ENCODE measurements at regions not wholly inside any gene's neighbourhood (a gene's known extent, or its start where the extent isn't known, plus 50 kb on each side); places are given as distances from the start of the nearest gene placed in this dataset.

DNA sequence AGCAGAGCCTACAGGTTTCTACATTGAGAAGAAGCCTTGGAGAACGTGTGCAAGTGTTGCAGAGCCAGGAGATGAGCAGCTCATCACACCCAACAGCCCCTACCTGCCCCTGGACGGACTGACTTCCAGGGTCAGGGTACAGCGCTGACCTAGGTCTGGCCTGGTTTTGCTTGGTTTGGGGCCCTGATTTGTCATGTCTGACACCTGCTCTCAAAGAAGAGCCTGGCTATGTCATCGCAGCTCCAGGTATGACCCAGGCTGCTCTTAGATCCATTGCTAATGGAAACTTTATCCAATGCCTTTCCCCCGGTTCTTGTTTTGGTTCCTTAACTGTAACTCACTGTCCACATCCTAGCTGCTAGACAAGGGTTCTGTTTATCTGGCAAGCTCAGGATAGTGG lies 149.5 kb downstream of the CXCL12 start:
- TF ChIP-seq, protein P1, sequence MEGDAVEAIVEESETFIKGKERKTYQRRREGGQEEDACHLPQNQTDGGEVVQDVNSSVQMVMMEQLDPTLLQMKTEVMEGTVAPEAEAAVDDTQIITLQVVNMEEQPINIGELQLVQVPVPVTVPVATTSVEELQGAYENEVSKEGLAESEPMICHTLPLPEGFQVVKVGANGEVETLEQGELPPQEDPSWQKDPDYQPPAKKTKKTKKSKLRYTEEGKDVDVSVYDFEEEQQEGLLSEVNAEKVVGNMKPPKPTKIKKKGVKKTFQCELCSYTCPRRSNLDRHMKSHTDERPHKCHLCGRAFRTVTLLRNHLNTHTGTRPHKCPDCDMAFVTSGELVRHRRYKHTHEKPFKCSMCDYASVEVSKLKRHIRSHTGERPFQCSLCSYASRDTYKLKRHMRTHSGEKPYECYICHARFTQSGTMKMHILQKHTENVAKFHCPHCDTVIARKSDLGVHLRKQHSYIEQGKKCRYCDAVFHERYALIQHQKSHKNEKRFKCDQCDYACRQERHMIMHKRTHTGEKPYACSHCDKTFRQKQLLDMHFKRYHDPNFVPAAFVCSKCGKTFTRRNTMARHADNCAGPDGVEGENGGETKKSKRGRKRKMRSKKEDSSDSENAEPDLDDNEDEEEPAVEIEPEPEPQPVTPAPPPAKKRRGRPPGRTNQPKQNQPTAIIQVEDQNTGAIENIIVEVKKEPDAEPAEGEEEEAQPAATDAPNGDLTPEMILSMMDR (IDR thresholded peaks at IDR 0.05; ENCODE audit: low read depth, low read length): no peak
- DNase-seq (ENCODE audit: low read depth in 2 of 2): no peak
- no peak overlapping the region for H3K4me3 ChIP-seq (replicated peaks in 1 of 2; ENCODE audit: low read depth in 2 of 2, low read length in 2 of 2)

DNA sequence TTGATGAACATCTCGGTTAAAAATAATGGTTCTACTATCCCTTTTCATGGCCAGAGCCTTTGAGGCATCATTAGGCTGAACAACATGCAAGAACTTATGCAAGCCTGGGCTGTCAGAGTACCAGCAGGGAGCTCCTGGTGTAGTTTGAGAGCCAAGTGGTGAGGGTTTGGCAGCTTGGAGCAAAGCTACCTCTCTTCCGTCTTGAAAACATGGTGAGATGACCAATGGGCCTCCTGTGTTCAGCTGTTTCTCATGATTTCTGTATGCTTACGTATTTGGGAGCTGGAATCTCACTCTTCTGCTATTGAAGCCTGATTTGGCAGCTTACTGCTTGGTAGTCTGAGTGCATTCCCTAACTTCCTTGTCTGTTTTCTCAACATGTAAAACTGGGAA lies 150.4 kb downstream of the CXCL12 start:
- no peak overlapping the region for H3K4me3 ChIP-seq (replicated peaks in 1 of 2; ENCODE audit: low read depth in 2 of 2, low read length in 2 of 2)
- TF ChIP-seq, protein P1 (IDR thresholded peaks at IDR 0.05; ENCODE audit: low read depth, low read length): no peak
- peak; percentile 18 to 45 for DNase-seq (ENCODE audit: low read depth in 2 of 2)

DNA sequence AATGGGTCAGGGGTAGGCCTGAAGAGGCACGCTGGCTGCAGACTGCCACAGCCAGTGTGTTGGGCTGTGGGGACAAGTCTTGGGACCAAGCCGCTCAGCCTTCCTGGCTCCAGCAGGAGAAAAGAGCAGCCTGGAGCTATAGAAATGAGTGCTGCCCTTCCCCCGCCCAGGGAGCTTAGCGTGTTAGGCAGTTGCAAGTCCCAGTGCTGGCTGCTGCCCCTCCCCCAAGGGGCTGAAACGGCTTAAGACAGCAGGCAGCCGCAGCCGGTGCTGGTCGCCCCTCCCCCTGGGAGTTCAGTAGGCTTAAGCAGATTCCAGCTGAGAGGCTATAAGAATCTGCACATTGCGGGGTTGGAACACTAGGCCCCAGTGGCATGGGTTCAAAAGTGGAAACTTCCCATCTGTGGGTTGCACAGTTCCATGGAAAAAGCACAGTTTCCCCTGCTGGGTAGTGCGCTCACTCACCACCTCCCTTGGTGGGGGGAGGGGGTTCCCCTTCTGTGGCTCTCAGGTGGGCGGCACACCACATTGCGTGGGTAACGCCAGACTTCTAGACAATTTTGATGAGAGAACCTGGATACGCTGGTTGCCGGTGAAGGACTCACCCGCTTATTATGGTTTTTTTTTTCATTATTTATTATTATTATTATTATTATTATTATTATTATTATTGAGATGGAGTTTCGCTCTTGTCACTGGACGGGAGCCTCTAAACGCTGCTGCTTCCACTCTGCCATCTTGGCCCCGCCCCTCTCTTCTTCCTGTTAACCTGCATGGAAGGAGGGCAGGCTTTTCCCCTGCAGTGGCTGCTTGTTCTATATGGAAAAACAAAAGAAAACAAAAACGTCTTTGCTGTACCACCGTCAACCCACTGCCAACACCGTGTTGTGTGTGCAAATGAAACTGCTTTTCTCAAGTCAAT lies 151.1 kb downstream of the CXCL12 start:
- TF ChIP-seq, protein P1 (IDR thresholded peaks at IDR 0.05; ENCODE audit: low read depth, low read length): no peak
- peak; percentile 8 to 46 for DNase-seq (ENCODE audit: low read depth in 2 of 2)
- no peak overlapping the region for H3K4me3 ChIP-seq (replicated peaks in 1 of 2; ENCODE audit: low read depth in 2 of 2, low read length in 2 of 2)

DNA sequence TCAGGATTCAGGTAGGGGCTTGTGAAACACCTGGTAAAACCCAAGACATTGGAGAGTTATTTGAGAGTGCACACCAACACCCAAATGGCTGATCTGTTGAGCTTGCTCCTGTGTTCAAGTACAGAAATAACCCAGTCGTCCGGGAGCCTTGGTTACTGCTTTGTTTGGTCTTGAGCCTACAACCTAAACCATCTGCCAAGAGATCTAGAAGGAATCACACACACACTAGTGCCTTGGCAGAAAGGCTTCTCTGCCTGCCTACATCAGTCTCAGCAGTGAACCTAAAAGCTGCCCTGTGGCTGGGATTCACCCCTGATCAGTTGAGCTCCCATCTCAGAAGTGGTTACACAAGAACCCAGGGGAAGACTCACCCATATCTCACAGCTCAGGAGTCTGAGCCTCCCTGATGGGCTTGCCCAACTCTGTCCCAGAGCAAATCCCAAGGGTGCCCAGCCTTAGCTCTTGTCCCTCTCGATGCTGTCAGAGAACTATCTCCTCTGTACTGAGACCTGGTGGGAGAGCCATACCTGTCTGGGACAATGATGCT lies 167.6 kb downstream of the CXCL12 start:
- TF ChIP-seq, protein P1 (IDR thresholded peaks at IDR 0.05; ENCODE audit: low read depth, low read length): no peak
- no peak for DNase-seq (ENCODE audit: low read depth in 2 of 2)
- H3K4me3 ChIP-seq (replicated peaks in 1 of 2; ENCODE audit: low read depth in 2 of 2, low read length in 2 of 2): no peak overlapping the region

DNA sequence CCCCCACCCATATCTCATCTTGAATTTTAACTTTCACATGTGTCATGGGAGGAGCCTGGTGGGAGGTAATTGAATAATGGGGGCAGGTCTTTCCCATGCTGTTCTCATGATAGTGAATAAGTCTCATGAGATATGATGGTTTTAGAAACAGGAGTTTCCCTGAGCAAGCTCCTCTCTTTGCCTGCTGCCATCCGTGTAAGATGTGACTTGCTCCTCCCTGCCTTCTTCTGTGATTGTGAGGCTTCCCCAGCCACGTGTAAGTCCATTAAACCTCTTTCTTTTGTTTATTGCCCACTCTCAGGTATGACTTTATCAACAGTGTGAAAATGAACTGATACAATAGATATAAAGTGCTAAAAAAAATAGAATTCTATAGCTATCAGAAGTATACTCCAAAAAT lies 168.8 kb downstream of the CXCL12 start:
- no peak overlapping the region for H3K4me3 ChIP-seq (replicated peaks in 1 of 2; ENCODE audit: low read depth in 2 of 2, low read length in 2 of 2)
- TF ChIP-seq, protein P1 (IDR thresholded peaks at IDR 0.05; ENCODE audit: low read depth, low read length): no peak
- no peak for DNase-seq (ENCODE audit: low read depth in 2 of 2)

DNA sequence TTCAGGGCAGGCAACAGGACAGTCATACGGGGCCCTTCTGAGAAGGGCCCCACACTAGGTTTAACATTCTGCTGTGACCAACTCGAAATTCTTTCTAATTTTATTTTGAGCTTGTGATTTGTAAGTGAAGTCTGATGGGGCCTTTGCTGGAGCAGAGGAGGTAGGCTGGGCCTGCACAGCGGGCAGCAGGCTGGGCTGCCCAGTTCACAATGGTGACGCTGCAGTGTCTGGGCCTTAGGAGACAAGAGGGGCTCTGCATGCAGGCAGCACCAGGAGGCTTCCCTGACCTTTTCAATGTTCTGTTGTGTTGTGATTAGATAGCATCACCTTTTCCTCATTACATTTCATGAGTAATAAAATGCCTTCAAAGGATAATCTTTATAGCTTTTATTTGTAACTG lies 175.1 kb downstream of the CXCL12 start:
- no peak overlapping the region for H3K4me3 ChIP-seq (replicated peaks in 1 of 2; ENCODE audit: low read depth in 2 of 2, low read length in 2 of 2)
- TF ChIP-seq, protein P1 (IDR thresholded peaks at IDR 0.05; ENCODE audit: low read depth, low read length): no peak
- DNase-seq (ENCODE audit: low read depth in 2 of 2): no peak

Data from cardiac fibroblast (primary cell).